ENCODE measurements at regions not wholly inside any gene's neighbourhood (a gene's known extent, or its start where the extent isn't known, plus 50 kb on each side); places are given as distances from the start of the nearest gene placed in this dataset.

DNA sequence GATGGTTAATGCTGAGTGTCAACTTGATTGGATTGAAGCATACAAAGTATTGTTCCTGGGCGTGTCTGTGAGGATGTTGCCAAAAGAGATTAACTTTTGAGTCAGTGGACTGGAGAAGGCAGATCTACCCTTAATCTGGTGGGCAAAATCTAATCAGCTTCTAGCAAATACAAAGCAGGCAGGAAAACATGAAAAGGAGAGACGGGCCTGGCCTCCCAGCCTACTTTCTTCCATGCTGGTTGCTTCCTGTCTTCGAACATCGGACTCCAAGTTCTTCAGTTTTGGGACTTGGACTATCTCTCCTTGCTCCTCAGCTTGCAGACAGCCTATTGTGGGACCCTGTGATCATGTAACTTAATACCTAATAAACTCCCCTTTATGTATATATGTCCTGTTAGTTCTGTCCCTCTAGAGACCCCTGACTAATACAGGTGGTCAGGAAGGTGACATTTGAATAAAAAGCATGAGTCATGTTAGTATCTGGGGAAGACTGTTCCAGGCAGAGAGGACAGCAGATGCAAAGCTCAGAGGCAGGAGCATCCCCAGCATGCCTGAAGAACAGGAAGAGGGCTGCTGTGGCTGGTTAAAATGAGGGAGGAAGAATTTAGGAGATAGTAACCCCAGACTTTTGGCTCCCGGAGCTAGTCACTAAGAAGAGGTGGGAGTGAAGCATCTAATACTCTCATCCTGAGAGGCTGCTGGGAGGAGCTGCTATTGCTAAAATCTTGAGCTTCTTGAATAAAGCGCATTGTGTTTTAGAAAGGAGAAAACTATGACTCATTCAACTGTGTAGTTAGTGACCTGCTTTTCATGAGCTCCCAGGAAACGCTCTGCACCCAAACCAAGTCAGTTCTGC is 207.4 kb upstream of the HES1 start:
- no peak overlapping the region for H3K4me3 ChIP-seq
- no peaks in the 10 kb centered on the region for H3K36me3 ChIP-seq
- no peak overlapping the region for H3K27ac ChIP-seq
- no peaks in the 10 kb centered on the region for H4K20me1 ChIP-seq
- H3K9me3 ChIP-seq (replicated peaks in 1 of 11), result peaks cover 11 to 24% (median 17%) of the 10 kb centered on the region in 11 experiments
- no peak for TF ChIP-seq Cebpa-rat (IDR thresholded peaks at IDR 0.05)
- no peak overlapping the region for H3K9ac ChIP-seq
- H3K4me1 ChIP-seq, result peaks cover 0 to 5% (median 0%) of the 10 kb centered on the region in 10 experiments; a peak in 1 of 20 replicates
- no peaks in the 10 kb centered on the region; a peak in 1 of 22 replicates for H3K27me3 ChIP-seq
- no peak overlapping the region for H3K4me2 ChIP-seq

DNA sequence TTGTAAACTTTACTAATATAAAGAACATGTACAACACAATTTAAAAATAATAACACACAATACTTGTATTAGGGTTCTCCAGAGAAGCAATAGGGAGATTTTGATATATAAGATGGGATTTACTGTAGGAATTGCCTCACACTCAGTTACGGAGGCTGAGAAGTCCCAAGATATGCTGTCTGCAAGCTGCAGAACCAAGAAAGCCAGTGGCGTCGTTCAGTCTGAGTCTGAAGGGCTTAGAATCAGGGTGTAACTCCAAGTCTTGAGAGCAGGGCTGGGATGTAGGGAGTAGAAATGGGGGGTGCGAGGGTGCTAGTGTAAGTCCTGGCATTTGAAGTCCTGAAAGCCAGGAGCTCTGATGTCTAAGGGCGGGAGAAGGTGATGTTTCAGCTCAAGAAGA is 206.6 kb upstream of the HES1 start:
- H3K9ac ChIP-seq, result no peak overlapping the region
- H3K4me3 ChIP-seq, result no peak overlapping the region
- H3K4me1 ChIP-seq, result peaks cover 0 to 5% (median 0%) of the 10 kb centered on the region in 10 experiments; a peak in 1 of 20 replicates
- no peak overlapping the region for H3K4me2 ChIP-seq
- no peaks in the 10 kb centered on the region for H4K20me1 ChIP-seq
- no peak overlapping the region for H3K27ac ChIP-seq
- peaks cover 3 to 16% (median 9%) of the 10 kb centered on the region in 11 experiments for H3K9me3 ChIP-seq (replicated peaks in 1 of 11)
- TF ChIP-seq Cebpa-rat (IDR thresholded peaks at IDR 0.05), result no peak
- H3K27me3 ChIP-seq, result no peaks in the 10 kb centered on the region; a peak in 1 of 22 replicates
- no peaks in the 10 kb centered on the region for H3K36me3 ChIP-seq

- Histone ChIP-seq H3K36me3 (no peaks in the 10 kb centered on the region), H3K4me3 (no peak overlapping the region), H4K20me1 (no peaks in the 10 kb centered on the region), H3K9me3 (replicated peaks in 1 of 11) (peaks cover 0 to 9% (median 2%) of the 10 kb centered on the region in 11 experiments; a peak in 10 of 22 replicates), H3K4me2 (no peak overlapping the region), H3K9ac (no peak overlapping the region), H3K27ac (no peak overlapping the region), H3K4me1 (peaks cover 0 to 5% (median 0%) of the 10 kb centered on the region in 10 experiments; a peak in 1 of 20 replicates), H3K27me3 (no peaks in the 10 kb centered on the region; a peak in 1 of 22 replicates)
- no peak for TF ChIP-seq Cebpa-rat (IDR thresholded peaks at IDR 0.05)
Measured at GRCh38 chr3:193929921-193930646, 205.9 kb upstream of the HES1 start.

- TF ChIP-seq Cebpa-rat (IDR thresholded peaks at IDR 0.05), result no peak
Measured at GRCh38 chr3:193932136-193932535, 203.8 kb upstream of the HES1 start.

GRCh38 chr3:193932576-193932975 is 203.4 kb upstream of the HES1 start:
- Histone ChIP-seq H3K4me2 (no peak overlapping the region), H4K20me1 (no peaks in the 10 kb centered on the region), H3K4me1 (no peaks in the 10 kb centered on the region), H3K4me3 (no peak overlapping the region), H3K9me3 (replicated peaks in 1 of 11) (no peaks in the 10 kb centered on the region), H3K36me3 (no peaks in the 10 kb centered on the region), H3K27ac (no peak overlapping the region), H3K27me3 (no peaks in the 10 kb centered on the region; a peak in 1 of 22 replicates), H3K9ac (no peak overlapping the region)
- no peak for TF ChIP-seq Cebpa-rat (IDR thresholded peaks at IDR 0.05)

More at GRCh38 chr3:193932136-193932535, 203.8 kb upstream of the HES1 start:
- Histone ChIP-seq H3K9me3 (replicated peaks in 1 of 11) (no peaks in the 10 kb centered on the region), H3K4me2 (no peak overlapping the region), H3K36me3 (no peaks in the 10 kb centered on the region), H3K9ac (no peak overlapping the region), H4K20me1 (no peaks in the 10 kb centered on the region), H3K4me3 (no peak overlapping the region), H3K4me1 (no peaks in the 10 kb centered on the region), H3K27me3 (no peaks in the 10 kb centered on the region; a peak in 1 of 22 replicates), H3K27ac (no peak overlapping the region)

- Histone ChIP-seq H3K4me3 (no peak overlapping the region), H3K27me3 (no peaks in the 10 kb centered on the region; a peak in 1 of 22 replicates), H3K4me1 (no peaks in the 10 kb centered on the region), H3K9ac (no peak overlapping the region), H3K27ac (no peak overlapping the region), H4K20me1 (no peaks in the 10 kb centered on the region), H3K4me2 (no peak overlapping the region), H3K36me3 (no peaks in the 10 kb centered on the region), H3K9me3 (replicated peaks in 1 of 11) (no peaks in the 10 kb centered on the region)
- TF ChIP-seq Cebpa-rat (IDR thresholded peaks at IDR 0.05), result no peak
Measured at GRCh38 chr3:193933451-193933850, 202.5 kb upstream of the HES1 start.

DNA sequence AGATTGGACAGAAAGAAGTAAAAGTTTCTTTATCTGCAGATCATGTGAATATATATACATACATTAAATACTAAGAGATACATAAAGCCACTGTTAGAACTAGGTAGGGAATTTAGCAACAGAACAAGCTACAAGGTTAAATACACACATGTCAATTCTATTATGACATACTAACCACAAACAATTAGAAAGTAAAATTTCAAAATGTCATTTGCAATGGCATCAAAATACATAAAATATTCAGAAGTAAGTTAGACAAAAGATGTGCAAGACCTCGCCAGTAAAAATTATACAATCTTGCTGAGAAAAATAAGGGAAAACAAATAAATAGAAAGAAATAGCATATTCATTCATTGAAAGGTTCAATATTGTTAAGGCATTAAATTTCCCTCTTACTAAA is 200.0 kb upstream of the HES1 start:
- no peak overlapping the region for H3K4me3 ChIP-seq
- no peaks in the 10 kb centered on the region for H4K20me1 ChIP-seq
- no peaks in the 10 kb centered on the region for H3K36me3 ChIP-seq
- H3K4me1 ChIP-seq, result no peaks in the 10 kb centered on the region
- TF ChIP-seq Cebpa-rat (IDR thresholded peaks at IDR 0.05), result no peak
- H3K9ac ChIP-seq, result no peak overlapping the region
- H3K4me2 ChIP-seq, result no peak overlapping the region
- H3K27ac ChIP-seq, result no peak overlapping the region
- H3K27me3 ChIP-seq, result no peaks in the 10 kb centered on the region
- no peaks in the 10 kb centered on the region for H3K9me3 ChIP-seq (replicated peaks in 1 of 11)

DNA sequence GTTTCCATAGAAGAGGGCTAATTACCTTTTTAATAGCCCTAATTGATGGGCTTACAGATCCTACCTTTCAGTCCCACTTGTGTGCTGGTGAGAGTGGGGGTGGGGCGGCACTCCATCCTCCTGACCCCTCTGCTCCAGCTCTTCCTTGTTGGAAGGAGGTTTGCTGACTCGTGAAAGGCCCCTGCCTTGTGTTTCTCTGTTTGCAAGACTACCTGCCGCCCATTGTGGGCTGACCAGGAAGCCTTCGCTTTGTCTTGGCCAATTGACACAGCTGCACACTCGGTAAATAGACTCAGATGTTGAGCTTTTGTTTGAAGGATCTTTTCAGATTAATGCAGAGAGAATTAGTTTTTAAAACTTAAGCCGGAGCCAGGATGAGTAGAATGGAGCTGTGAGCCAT is 197.3 kb upstream of the HES1 start:
- no peak for TF ChIP-seq Cebpa-rat (IDR thresholded peaks at IDR 0.05)
- Histone ChIP-seq H3K4me2 (no peak overlapping the region), H3K36me3 (no peaks in the 10 kb centered on the region), H3K9ac (no peak overlapping the region), H3K9me3 (replicated peaks in 1 of 11) (no peaks in the 10 kb centered on the region), H4K20me1 (no peaks in the 10 kb centered on the region), H3K4me1 (no peaks in the 10 kb centered on the region), H3K4me3 (no peak overlapping the region), H3K27me3 (no peaks in the 10 kb centered on the region), H3K27ac (no peak overlapping the region)

GRCh38 chr3:193939527-193939926 is 196.4 kb upstream of the HES1 start:
- no peaks in the 10 kb centered on the region for H3K4me1 ChIP-seq
- H3K27ac ChIP-seq, result no peak overlapping the region
- no peak for TF ChIP-seq Cebpa-rat (IDR thresholded peaks at IDR 0.05)
- H3K9ac ChIP-seq, result no peak overlapping the region
- no peaks in the 10 kb centered on the region for H3K9me3 ChIP-seq (replicated peaks in 1 of 11)
- H3K27me3 ChIP-seq, result no peaks in the 10 kb centered on the region
- no peaks in the 10 kb centered on the region for H4K20me1 ChIP-seq
- H3K4me2 ChIP-seq, result no peak overlapping the region
- no peaks in the 10 kb centered on the region for H3K36me3 ChIP-seq
- no peak overlapping the region for H3K4me3 ChIP-seq

All from BLaER1 treated with 17β-estradiol and CSF1 and Interleukin-3, amounts not matched to agents 10 nM and 100 nM (cell line).